Panc1 (cell line): ENCODE measurements at regions not wholly inside any gene's neighbourhood (a gene's known extent, or its start where the extent isn't known, plus 50 kb on each side); places are given as distances from the start of the nearest gene placed in this dataset.
"Not testable (repeated sequence)": the region's sequence is repeated elsewhere in the genome, so short reads cannot be mapped to it uniquely, and the experiment has no call there.

Experiments used
- ATAC-seq: fragments of 200-7000 bp; cut with Tn5 transposase; 2 replicates; pipeline ENCODE4 v1.9.1; 2020; ENCODE audit warnings: mild to moderate bottlenecking, moderate library complexity
- BruUV-seq: library from RNA; stranded (reverse); fragments of 400-500 nt; replicated peaks from 2 replicates; lab custom pipeline; 2021; lab: Mats Ljungman, UMichigan
- CTCF ChIA-PET: fragments of 300-600 bp; sonication (Branson Sonifier 250); formaldehyde crosslinking; loops from one replicate; lab custom pipeline; 2022; ENCODE audit warnings: antibody characterized with exemption; lab: Charles Lee
- POLR2A ChIA-PET: fragments of 300-600 bp; sonication (Branson Sonifier 250); formaldehyde crosslinking; loops from one replicate; lab custom pipeline; 2022; ENCODE audit warnings: antibody characterized with exemption; lab: Charles Lee
- DNase-seq: peaks from one replicate; pipeline ENCODE4 v3.0.0-alpha.2; 2010; ENCODE audit warnings: low read depth, low spot score
- H3K27ac ChIP-seq: 2 replicates; pipeline ENCODE4 v1.5.1; 2011; ENCODE audit warnings: mild to moderate bottlenecking, low read length, inconsistent platforms
- H3K27me3 ChIP-seq: fragments of 200-500 bp; sonication (Bioruptor generic); 2 replicates; pipeline ENCODE4 v1.6.0; 2014; ENCODE audit warnings: low read length, inconsistent platforms; ENCODE audit not compliant: control insufficient read depth, insufficient read depth
- H3K36me3 ChIP-seq: fragments of 200-500 bp; sonication (Bioruptor generic); 2 replicates; pipeline ENCODE4 v1.5.1; 2014; ENCODE audit warnings: inconsistent platforms, mild to moderate bottlenecking, low read length, moderate library complexity; ENCODE audit not compliant: control insufficient read depth, insufficient read depth
- H3K4me1 ChIP-seq: 2 replicates; pipeline ENCODE4 v1.5.1; 2011; ENCODE audit warnings: inconsistent platforms, mild to moderate bottlenecking, low read length, moderate library complexity; ENCODE audit not compliant: control insufficient read depth, insufficient read depth
- H3K4me3 ChIP-seq, 2 experiments: 2 replicates each; pipeline ENCODE4 v1.5.1; 2011 to 2012; ENCODE audit warnings: low read depth in 2 of 2, low read length in 2 of 2, mild to moderate bottlenecking in 2 of 2, inconsistent platforms in 1 of 2, moderate library complexity in 1 of 2
- H3K9me3 ChIP-seq: fragments of 200-500 bp; sonication (Bioruptor generic); 2 replicates; pipeline ENCODE4 v1.5.1; 2014; ENCODE audit warnings: low read depth, mild to moderate bottlenecking, inconsistent platforms, low read length, moderate library complexity; ENCODE audit not compliant: control insufficient read depth, insufficient read depth
- POLR2AphosphoS5 ChIP-seq: IDR thresholded peaks from 2 replicates; pipeline ENCODE4 v1.6.1; 2012; ENCODE audit warnings: mild to moderate bottlenecking, low read depth, low read length, moderate library complexity
- REST ChIP-seq, 2 experiments: IDR thresholded peaks; 2 replicates each; pipeline ENCODE4 v1.6.1; 2011 to 2012; ENCODE audit warnings: low read depth in 2 of 2, control low read depth in 1 of 2, low read length in 1 of 2, mild to moderate bottlenecking in 1 of 2, moderate library complexity in 1 of 2; ENCODE audit not compliant: insufficient read depth in 1 of 2
- SIN3A ChIP-seq: IDR thresholded peaks from 2 replicates; pipeline ENCODE4 v1.6.1; 2012; ENCODE audit warnings: low read depth, mild to moderate bottlenecking, low read length, moderate library complexity, borderline replicate concordance; ENCODE audit not compliant: insufficient read depth
- TCF7L2 ChIP-seq: IDR thresholded peaks from 2 replicates; pipeline ENCODE4 v1.6.1; 2011; ENCODE audit warnings: mild to moderate bottlenecking, low read depth, low read length, inconsistent platforms
- in situ Hi-C: cut with HindIII; loops from 2 replicates; pipeline ENCODE4 v1.10.0; 2016; ENCODE audit warnings: low sequenced_read_pairs, low pct_unique_long_range_greater_than_20kb
- intact Hi-C: fragments of 100-400 bp; cut with micrococcal nuclease; formaldehyde crosslinking; loops from one replicate; pipeline ENCODE4 v1.10.0; 2022; ENCODE audit not compliant: unreplicated experiment
- TF ChIP-seq, protein P1 (sequence below): fragments of 450-650 bp; IDR thresholded peaks from 2 replicates; pipeline ENCODE4 v1.5.1; 2017; ENCODE audit warnings: mild to moderate bottlenecking

GRCh38 chr7:130803127-130803526 is 69.1 kb upstream of the KLF14 start:
- Histone ChIP-seq H3K4me3 (no peak overlapping the region), H3K4me1 (no peaks in the 10 kb centered on the region), H3K36me3 (no peaks in the 10 kb centered on the region), H3K27ac (no peak overlapping the region), H3K27me3 (peaks cover 3% of the 10 kb centered on the region; the same call in 1 of the 2 replicates), H3K9me3 (no peaks in the 10 kb centered on the region)
- POLR2A ChIA-PET, result no interaction called here
- ATAC-seq (no peak), DNase-seq (no peak)
- BruUV-seq, result no TSS peak
- in situ Hi-C loops, result no loop called here
- intact Hi-C loops, result no loop called here
- no peak for TF ChIP-seq POLR2AphosphoS5
- no peak for TF ChIP-seq REST (IDR thresholded peaks at IDR 0.05; ENCODE audit: insufficient read depth in 1 of 2, low read depth in 2 of 2, low read length in 1 of 2)
- TF ChIP-seq SIN3A, result no peak
- TF ChIP-seq, protein P1, sequence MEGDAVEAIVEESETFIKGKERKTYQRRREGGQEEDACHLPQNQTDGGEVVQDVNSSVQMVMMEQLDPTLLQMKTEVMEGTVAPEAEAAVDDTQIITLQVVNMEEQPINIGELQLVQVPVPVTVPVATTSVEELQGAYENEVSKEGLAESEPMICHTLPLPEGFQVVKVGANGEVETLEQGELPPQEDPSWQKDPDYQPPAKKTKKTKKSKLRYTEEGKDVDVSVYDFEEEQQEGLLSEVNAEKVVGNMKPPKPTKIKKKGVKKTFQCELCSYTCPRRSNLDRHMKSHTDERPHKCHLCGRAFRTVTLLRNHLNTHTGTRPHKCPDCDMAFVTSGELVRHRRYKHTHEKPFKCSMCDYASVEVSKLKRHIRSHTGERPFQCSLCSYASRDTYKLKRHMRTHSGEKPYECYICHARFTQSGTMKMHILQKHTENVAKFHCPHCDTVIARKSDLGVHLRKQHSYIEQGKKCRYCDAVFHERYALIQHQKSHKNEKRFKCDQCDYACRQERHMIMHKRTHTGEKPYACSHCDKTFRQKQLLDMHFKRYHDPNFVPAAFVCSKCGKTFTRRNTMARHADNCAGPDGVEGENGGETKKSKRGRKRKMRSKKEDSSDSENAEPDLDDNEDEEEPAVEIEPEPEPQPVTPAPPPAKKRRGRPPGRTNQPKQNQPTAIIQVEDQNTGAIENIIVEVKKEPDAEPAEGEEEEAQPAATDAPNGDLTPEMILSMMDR, result no peak
- TF ChIP-seq TCF7L2, result no peak
- CTCF ChIA-PET, result no interaction called here

DNA sequence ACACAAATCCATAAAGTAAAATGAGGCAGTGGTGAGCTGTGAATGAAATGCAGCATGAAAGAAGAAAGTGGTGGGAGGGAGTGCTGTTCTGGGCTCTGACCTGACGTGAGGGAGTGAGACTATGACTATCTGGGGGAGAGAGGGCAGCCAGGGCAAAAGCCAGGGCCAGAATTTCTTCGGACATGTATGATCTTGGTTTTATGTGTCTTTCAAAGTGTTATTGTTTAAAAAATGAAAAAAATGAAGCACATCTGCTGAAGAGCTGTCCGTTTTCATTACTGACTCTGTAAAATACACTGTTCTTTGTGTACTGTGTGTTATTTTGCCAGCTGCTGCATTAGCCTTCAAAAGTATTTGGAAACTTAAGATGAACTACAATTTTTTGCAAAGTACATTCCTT is 70.2 kb upstream of the KLF14 start:
- ATAC-seq (no peak), DNase-seq (no peak)
- no peaks in the 10 kb centered on the region for H3K9me3 ChIP-seq
- CTCF ChIA-PET, result interaction anchor here (0.7 kb wide), 2 partner anchors 15 to 24 kb away, joined by 3 read pairs; no protein-coding TSS in a partner anchor
- H3K27ac ChIP-seq, result no peak overlapping the region
- no TSS peak for BruUV-seq
- no peaks in the 10 kb centered on the region for H3K4me1 ChIP-seq
- TF ChIP-seq, protein P1, result no peak
- TF ChIP-seq TCF7L2 (no peak), SIN3A (no peak), REST (IDR thresholded peaks at IDR 0.05; ENCODE audit: insufficient read depth in 1 of 2, low read depth in 2 of 2, low read length in 1 of 2) (no peak)
- peaks cover 3% of the 10 kb centered on the region; the same call in 1 of the 2 replicates for H3K27me3 ChIP-seq
- no peaks in the 10 kb centered on the region for H3K36me3 ChIP-seq
- POLR2A ChIA-PET, result no interaction called here
- in situ Hi-C loops, result no loop called here
- intact Hi-C loops, result no loop called here
- H3K4me3 ChIP-seq, result no peak overlapping the region

DNA sequence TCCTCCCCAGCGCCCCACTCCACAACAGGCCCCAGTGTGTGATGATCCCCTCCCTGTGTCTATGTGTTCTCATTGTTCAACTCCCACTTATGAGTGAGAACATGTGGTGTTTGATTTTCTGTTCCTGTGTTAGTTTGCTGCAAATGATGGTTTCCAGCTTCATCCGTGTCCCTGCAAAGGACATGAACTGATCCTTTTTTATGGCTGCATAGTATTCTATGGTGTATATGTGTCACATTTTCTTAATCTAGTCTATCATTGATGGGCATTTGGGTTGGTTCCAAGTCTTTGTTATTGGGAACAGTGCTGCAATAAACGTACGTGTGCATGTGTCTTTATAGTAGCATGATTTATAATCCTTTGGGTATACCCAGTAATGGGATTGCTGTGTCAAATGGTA is 78.8 kb upstream of the KLF14 start:
- in situ Hi-C loops, DNase-seq, intact Hi-C loops, H3K9me3 ChIP-seq, BruUV-seq, H3K27ac ChIP-seq, POLR2A ChIA-PET, CTCF ChIA-PET, ATAC-seq, H3K4me3 ChIP-seq, H3K4me1 ChIP-seq, H3K36me3 ChIP-seq, H3K27me3 ChIP-seq: not testable (repeated sequence)
